ENCODE measurements at regions not wholly inside any gene's neighbourhood (a gene's known extent, or its start where the extent isn't known, plus 50 kb on each side); places are given as distances from the start of the nearest gene placed in this dataset.
A peak's percentile ranks its signal among the peaks of the same experiment; 100 is the strongest.

- no peak for TF ChIP-seq CTCF (IDR thresholded peaks at IDR 0.05)
- DNase-seq (no peak), FAIRE-seq (no peak), ATAC-seq (no peak)
- no peaks in the 10 kb centered on the region for H3K9me3 ChIP-seq
- H3K4me1 ChIP-seq: peaks cover 0 to 4% (median 0%) of the 10 kb centered on the region in 3 donors
- no peak overlapping the region for H3K27ac ChIP-seq
- intact Hi-C loops (cut with DNase I): no loop called here
- no peaks in the 10 kb centered on the region for H3K36me3 ChIP-seq
- 83 to 93% methylated on average over 2 of the region's 2 CpGs for WGBS, 2 donors
- H3K4me3 ChIP-seq: no peak overlapping the region
- H3K27me3 ChIP-seq: no peaks in the 10 kb centered on the region
Measured at GRCh38 chr6:11326116-11326515, 93.6 kb upstream of the NEDD9 start.

- Histone ChIP-seq H3K4me3 (no peak overlapping the region), H3K36me3 (no peaks in the 10 kb centered on the region), H3K27me3 (no peaks in the 10 kb centered on the region), H3K4me1 (no peaks in the 10 kb centered on the region), H3K9me3 (no peaks in the 10 kb centered on the region), H3K27ac (no peak overlapping the region)
- 90 to 94% methylated on average over 6 of the region's 6 CpGs for WGBS, 2 donors
- intact Hi-C loops (cut with DNase I): no loop called here
- DNase-seq (no peak), ATAC-seq (no peak), FAIRE-seq (no peak)
- TF ChIP-seq CTCF (IDR thresholded peaks at IDR 0.05): no peak
Measured at GRCh38 chr6:11324453-11325015, 92.1 kb upstream of the NEDD9 start.

GRCh38 chr6:11323666-11324452 lies 91.4 kb upstream of the NEDD9 start:
- H3K36me3 ChIP-seq: no peaks in the 10 kb centered on the region
- peak in 3 of 4 donors; percentile 19 to 76 (median 72) for ATAC-seq
- intact Hi-C loops (cut with DNase I): no loop called here
- no peak for TF ChIP-seq CTCF (IDR thresholded peaks at IDR 0.05)
- peak in 1 of 6 donors; percentile 48 for DNase-seq
- WGBS, 2 donors: 79 to 84% methylated on average over 16 of the region's 16 CpGs
- no peak overlapping the region for H3K27ac ChIP-seq
- no peaks in the 10 kb centered on the region for H3K9me3 ChIP-seq
- H3K4me1 ChIP-seq: no peaks in the 10 kb centered on the region
- H3K4me3 ChIP-seq: no peak overlapping the region
- no peaks in the 10 kb centered on the region for H3K27me3 ChIP-seq
- no peak for FAIRE-seq

GRCh38 chr6:11322252-11322885 lies 89.9 kb upstream of the NEDD9 start:
- TF ChIP-seq CTCF (IDR thresholded peaks at IDR 0.05): no peak
- H3K4me1 ChIP-seq: no peaks in the 10 kb centered on the region
- no peak overlapping the region for H3K4me3 ChIP-seq
- DNase-seq (no peak), FAIRE-seq (no peak), ATAC-seq (no peak)
- H3K27me3 ChIP-seq: no peaks in the 10 kb centered on the region
- no peaks in the 10 kb centered on the region for H3K36me3 ChIP-seq
- intact Hi-C loops (cut with DNase I): no loop called here
- no peaks in the 10 kb centered on the region for H3K9me3 ChIP-seq
- H3K27ac ChIP-seq: no peak overlapping the region
- WGBS, 2 donors: 79 to 86% methylated on average over 7 to 8 of the region's 8 CpGs

Measured in pancreas (tissue), 10 donors.